BJ (cell line): ENCODE measurements at regions not wholly inside any gene's neighbourhood (a gene's known extent, or its start where the extent isn't known, plus 50 kb on each side); places are given as distances from the start of the nearest gene placed in this dataset.

Experiments used
- CTCF ChIA-PET: fragments of 350-600 bp; formaldehyde crosslinking; extraction: SDS; loops from one replicate; lab custom pipeline; 2021; ENCODE audit warnings: antibody characterized with exemption, inconsistent platforms; lab: Yijun Ruan, JAX
- POLR2A ChIA-PET: fragments of 300-600 bp; sonication (Branson Sonifier 250); formaldehyde crosslinking; extraction: SDS; loops from one replicate; lab custom pipeline; 2021; ENCODE audit warnings: antibody characterized with exemption; lab: Charles Lee
- DNase-seq: peaks from one replicate; pipeline ENCODE4 v3.0.0-alpha.2; 2011; ENCODE audit warnings: low read depth
- H3K27me3 ChIP-seq: 2 replicates; pipeline ENCODE4 v1.6.0; 2011; ENCODE audit warnings: low read length; ENCODE audit not compliant: control insufficient read depth, insufficient read depth
- H3K36me3 ChIP-seq: 2 replicates; pipeline ENCODE4 v1.5.1; 2011; ENCODE audit warnings: low read length; ENCODE audit not compliant: control insufficient read depth, insufficient read depth
- H3K4me3 ChIP-seq: 2 replicates; pipeline ENCODE4 v1.5.1; 2011; ENCODE audit warnings: low read depth, mild to moderate bottlenecking, control low read depth, low read length
- CTCF ChIP-seq: IDR thresholded peaks from 2 replicates; pipeline ENCODE4 v1.5.1; 2011; ENCODE audit warnings: low read depth, mild to moderate bottlenecking, control low read depth, inconsistent platforms, low read length, moderate library complexity; ENCODE audit not compliant: insufficient read depth

- TF ChIP-seq CTCF: no peak
- Histone ChIP-seq H3K27me3 (no peaks in the 10 kb centered on the region), H3K4me3 (no peak overlapping the region), H3K36me3 (no peaks in the 10 kb centered on the region)
- POLR2A ChIA-PET: no interaction called here
- DNase-seq: no peak
- CTCF ChIA-PET: no interaction called here
Observed at GRCh38 chr20:11329271-11329670, 588.4 kb upstream of the BTBD3 start.

GRCh38 chr20:11331096-11331495 is 586.6 kb upstream of the BTBD3 start:
- no peaks in the 10 kb centered on the region for H3K27me3 ChIP-seq
- H3K36me3 ChIP-seq: no peaks in the 10 kb centered on the region
- no peak for TF ChIP-seq CTCF
- CTCF ChIA-PET: no interaction called here
- no peak for DNase-seq
- POLR2A ChIA-PET: no interaction called here
- H3K4me3 ChIP-seq: no peak overlapping the region

GRCh38 chr20:11332381-11332780 is 585.3 kb upstream of the BTBD3 start:
- no peak for DNase-seq
- CTCF ChIA-PET: no interaction called here

GRCh38 chr20:11333634-11334033 is 584.1 kb upstream of the BTBD3 start:
- POLR2A ChIA-PET: no interaction called here
- CTCF ChIA-PET: no interaction called here
- no peak for TF ChIP-seq CTCF
- Histone ChIP-seq H3K4me3 (no peak overlapping the region), H3K36me3 (no peaks in the 10 kb centered on the region), H3K27me3 (no peaks in the 10 kb centered on the region)
- DNase-seq: no peak

More at GRCh38 chr20:11332381-11332780, 585.3 kb upstream of the BTBD3 start:
- TF ChIP-seq CTCF: no peak
- no peaks in the 10 kb centered on the region for H3K27me3 ChIP-seq
- H3K36me3 ChIP-seq: no peaks in the 10 kb centered on the region
- POLR2A ChIA-PET: no interaction called here
- H3K4me3 ChIP-seq: no peak overlapping the region

- CTCF ChIA-PET: interaction anchor here (1.5 kb wide), 1 partner anchor 9 kb away, joined by 3 read pairs; no protein-coding TSS in a partner anchor
- no peak for DNase-seq
- POLR2A ChIA-PET: no interaction called here
Observed at GRCh38 chr20:11337361-11338130, 580.1 kb upstream of the BTBD3 start.

More at GRCh38 chr20:11337361-11338130, 580.1 kb upstream of the BTBD3 start:
- no peaks in the 10 kb centered on the region for H3K36me3 ChIP-seq
- no peak for TF ChIP-seq CTCF
- H3K4me3 ChIP-seq: no peak overlapping the region
- no peaks in the 10 kb centered on the region for H3K27me3 ChIP-seq
